ENCODE measurements at regions not wholly inside any gene's neighbourhood (a gene's known extent, or its start where the extent isn't known, plus 50 kb on each side); places are given as distances from the start of the nearest gene placed in this dataset.

DNA sequence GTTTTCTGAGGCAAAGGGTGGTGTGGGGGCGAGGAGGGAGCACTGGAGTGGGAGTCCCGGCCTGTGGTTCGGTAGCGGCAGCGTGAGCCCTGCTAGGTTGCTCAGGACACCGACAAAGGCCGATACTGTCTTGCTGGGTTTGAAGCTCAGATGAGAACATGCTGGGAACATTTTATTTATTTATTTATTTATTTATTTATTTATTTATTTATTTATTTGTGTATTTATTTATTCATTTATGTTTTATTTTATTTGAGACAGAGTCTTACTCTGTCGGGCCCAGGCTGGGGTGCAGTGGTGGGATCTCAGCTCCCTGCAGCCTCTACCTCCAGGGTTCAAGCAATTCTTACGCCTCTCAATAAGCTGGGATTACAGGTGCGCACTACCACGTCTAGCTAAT is 117.9 kb upstream of the GSE1 start:
- TF ChIP-seq, protein P1, sequence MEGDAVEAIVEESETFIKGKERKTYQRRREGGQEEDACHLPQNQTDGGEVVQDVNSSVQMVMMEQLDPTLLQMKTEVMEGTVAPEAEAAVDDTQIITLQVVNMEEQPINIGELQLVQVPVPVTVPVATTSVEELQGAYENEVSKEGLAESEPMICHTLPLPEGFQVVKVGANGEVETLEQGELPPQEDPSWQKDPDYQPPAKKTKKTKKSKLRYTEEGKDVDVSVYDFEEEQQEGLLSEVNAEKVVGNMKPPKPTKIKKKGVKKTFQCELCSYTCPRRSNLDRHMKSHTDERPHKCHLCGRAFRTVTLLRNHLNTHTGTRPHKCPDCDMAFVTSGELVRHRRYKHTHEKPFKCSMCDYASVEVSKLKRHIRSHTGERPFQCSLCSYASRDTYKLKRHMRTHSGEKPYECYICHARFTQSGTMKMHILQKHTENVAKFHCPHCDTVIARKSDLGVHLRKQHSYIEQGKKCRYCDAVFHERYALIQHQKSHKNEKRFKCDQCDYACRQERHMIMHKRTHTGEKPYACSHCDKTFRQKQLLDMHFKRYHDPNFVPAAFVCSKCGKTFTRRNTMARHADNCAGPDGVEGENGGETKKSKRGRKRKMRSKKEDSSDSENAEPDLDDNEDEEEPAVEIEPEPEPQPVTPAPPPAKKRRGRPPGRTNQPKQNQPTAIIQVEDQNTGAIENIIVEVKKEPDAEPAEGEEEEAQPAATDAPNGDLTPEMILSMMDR (IDR thresholded peaks at IDR 0.05), result no peak
- no peak for TF ChIP-seq POLR2A (IDR thresholded peaks at IDR 0.05)
